AG09319 (cell line): ENCODE measurements at regions not wholly inside any gene's neighbourhood (a gene's known extent, or its start where the extent isn't known, plus 50 kb on each side); places are given as distances from the start of the nearest gene placed in this dataset.
A peak's percentile ranks its signal among the peaks of the same experiment; 100 is the strongest.

Experiments used
- DNase-seq: peaks from one replicate; pipeline ENCODE4 v3.0.0-alpha.2; 2010; ENCODE audit warnings: low read depth; ENCODE audit errors: extremely low read depth
- CTCF ChIP-seq: IDR thresholded peaks from 2 replicates; pipeline ENCODE4 v1.5.1; 2011; ENCODE audit warnings: low read depth, mild to moderate bottlenecking, inconsistent platforms, low read length, moderate library complexity

- no peak for DNase-seq
- no peak for TF ChIP-seq CTCF
Observed at GRCh38 chr14:51582437-51582836, 69.3 kb upstream of the FRMD6 start.

DNA sequence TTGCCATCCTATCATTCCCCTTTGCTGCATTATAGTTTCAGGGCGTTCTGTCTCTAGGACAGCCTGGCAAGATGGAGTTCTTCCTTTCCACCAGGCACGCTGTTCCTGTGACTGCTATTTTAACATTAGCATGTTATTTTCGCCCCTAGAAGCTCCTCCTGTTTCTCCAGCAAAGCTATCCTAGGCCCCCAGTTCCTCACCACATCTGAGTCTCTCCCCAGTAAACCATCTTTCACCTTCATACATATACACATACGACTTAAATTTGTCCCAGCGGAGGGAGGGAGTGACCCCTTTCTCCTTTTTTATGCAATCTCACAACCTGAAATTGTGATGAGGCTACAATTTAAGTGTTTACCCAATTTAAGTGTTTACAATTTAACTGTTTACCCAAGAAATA lies 66.7 kb upstream of the FRMD6 start:
- TF ChIP-seq CTCF = no peak
- DNase-seq = no peak

- no peak for TF ChIP-seq CTCF
- no peak for DNase-seq
Observed at GRCh38 chr14:51592836-51593235, 58.9 kb upstream of the FRMD6 start.

DNA sequence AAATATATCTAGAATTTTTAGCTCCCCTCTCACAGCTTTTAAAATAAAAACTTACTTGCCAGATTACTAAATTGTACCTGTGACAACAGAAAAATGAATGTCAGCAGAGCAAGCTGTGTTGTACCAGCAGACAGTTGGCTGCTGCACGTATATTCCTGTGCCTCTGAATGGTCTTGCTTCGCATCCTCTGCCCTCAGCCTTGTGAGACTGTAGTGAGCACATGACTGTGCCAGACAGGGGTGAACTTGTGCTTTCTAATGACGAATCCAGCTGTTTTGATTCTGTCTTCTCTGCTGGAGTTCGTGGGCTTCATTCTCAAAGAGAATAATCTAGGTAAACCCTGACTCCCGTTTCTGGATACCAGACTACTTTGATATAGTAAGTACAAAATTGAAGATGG lies 58.3 kb upstream of the FRMD6 start:
- no peak for DNase-seq
- TF ChIP-seq CTCF = no peak

DNA sequence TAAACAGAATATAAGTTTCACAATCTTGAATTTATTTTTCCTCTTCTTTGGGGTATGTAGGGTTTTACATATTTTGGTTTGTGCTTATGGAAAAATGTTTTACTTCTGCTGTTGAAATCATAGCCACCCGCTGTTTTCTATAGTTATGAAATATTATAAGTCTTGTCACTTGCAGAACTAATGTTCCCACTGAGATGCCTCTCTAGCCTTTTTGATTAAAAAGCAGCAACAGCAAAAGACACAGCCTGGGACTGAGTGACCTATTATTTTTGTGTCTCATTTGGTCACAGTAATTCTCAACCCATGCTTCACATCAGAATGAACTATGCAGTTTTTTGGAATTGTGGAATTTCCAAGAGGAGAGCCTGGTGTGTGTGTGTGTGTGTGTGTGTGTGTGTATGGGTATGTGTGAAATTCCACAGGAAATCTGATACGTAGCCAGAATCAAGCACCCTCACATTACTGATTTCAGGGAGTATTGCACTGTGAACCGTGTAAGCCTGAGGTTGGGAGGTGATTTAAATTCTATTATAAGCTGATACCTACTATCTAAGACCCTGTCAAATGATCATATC lies 55.7 kb upstream of the FRMD6 start:
- no peak for DNase-seq
- no peak for TF ChIP-seq CTCF

DNA sequence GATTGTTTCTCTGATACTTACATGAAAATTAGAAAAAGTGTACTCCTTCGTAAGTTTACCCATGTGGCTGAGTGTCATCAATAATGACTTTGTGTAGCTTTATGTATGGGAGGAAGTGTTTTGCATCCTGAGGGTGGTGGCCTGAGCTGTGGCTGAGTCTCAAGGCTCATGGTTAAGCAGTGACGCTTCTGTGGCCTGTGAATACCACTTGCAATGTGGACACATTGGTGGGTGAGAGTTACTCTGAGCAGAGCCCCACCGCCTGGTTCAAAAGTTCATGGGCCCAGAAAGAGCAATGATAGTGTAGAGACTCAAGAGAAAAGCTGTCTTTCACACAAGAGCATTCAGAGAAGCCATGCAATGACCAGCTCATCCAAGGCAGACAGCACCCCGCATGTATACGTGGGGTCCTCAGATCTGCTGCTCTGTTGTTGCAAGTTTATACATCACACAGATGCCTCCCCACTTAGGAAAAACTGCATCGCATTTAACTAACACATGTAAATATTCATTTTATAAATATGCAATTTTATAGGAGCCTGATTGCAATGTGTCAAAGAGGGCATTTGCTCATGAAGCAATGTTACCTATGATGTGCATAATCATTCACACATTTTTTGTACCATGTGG lies 55.1 kb upstream of the FRMD6 start:
- no peak for TF ChIP-seq CTCF
- no peak for DNase-seq

DNA sequence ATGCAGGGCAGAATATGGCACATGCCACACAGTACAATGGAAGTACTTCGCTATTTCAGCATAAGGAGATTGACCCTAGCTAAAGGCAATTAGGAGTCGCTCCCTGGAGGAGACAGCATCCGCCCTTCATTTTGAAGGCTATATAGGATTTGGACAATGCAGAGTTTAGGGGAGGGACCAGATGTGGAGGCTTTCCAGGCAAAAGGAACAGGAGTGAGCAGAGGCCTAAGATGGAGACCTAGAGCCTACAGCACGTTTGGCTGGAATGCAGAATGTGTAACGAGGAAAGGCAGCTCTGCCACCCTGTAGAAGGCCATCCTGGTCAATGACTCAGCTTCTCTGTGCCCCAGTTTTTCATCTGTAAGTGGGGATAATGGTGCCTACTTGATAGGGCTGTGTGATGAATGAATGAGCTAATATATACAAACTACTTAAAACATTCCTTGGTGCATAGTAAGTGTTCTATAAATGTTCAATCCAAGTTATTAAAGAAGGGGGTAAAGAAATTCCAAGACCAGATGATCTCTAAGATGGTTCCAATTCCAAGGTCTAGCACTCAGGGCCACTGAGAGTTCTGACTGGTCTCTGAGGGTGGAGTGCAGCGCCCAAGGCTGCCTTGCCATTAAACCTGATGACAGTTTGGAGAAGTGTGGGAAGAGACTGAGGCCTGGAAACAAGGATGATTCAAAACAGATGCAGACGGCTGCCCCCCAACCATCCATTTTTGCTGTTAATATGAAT lies 54.3 kb upstream of the FRMD6 start:
- TF ChIP-seq CTCF = no peak
- no peak for DNase-seq

- DNase-seq = peak; percentile 56
Observed at GRCh38 chr14:51598924-51599600, 52.6 kb upstream of the FRMD6 start.
